GM18870 (cell line): ENCODE measurements at regions not wholly inside any gene's neighbourhood (a gene's known extent, or its start where the extent isn't known, plus 50 kb on each side); places are given as distances from the start of the nearest gene placed in this dataset.
"Not testable (repeated sequence)": the region's sequence is repeated elsewhere in the genome, so short reads cannot be mapped to it uniquely, and the experiment has no call there.

Source experiments
- ATAC-seq: cut with Tn5 transposase; IDR thresholded peaks from one replicate; pipeline ENCODE4 v1.9.1; 2021; ENCODE audit warnings: moderate library complexity; ENCODE audit not compliant: unreplicated experiment

GRCh38 chr3:161599697-161600096 lies 103.1 kb downstream of the OTOL1 start:
- ATAC-seq, result no peak

- no peak for ATAC-seq
These were observed 103.6 kb downstream of the OTOL1 start for GRCh38 chr3:161600173-161600572.

GRCh38 chr3:161602475-161602874 lies 105.9 kb downstream of the OTOL1 start:
- no peak for ATAC-seq

GRCh38 chr3:161602918-161603317 lies 106.3 kb downstream of the OTOL1 start:
- no peak for ATAC-seq

- no peak for ATAC-seq
These were observed 110.4 kb downstream of the OTOL1 start for GRCh38 chr3:161607056-161607455.

- no peak for ATAC-seq
These were observed 122.7 kb downstream of the OTOL1 start for GRCh38 chr3:161619351-161619750.

GRCh38 chr3:161630794-161631193 lies 134.2 kb downstream of the OTOL1 start:
- no peak for ATAC-seq

- no peak for ATAC-seq
These were observed 134.9 kb downstream of the OTOL1 start for GRCh38 chr3:161631536-161631935.

- ATAC-seq, result no peak
These were observed 141.0 kb downstream of the OTOL1 start for GRCh38 chr3:161637559-161637958.

GRCh38 chr3:161639095-161639494 lies 142.5 kb downstream of the OTOL1 start:
- ATAC-seq, result not testable (repeated sequence)

- ATAC-seq, result no peak
These were observed 143.6 kb downstream of the OTOL1 start for GRCh38 chr3:161640181-161640580.

- ATAC-seq, result no peak
These were observed 144.7 kb downstream of the OTOL1 start for GRCh38 chr3:161641287-161641686.

- ATAC-seq, result no peak
These were observed 148.5 kb downstream of the OTOL1 start for GRCh38 chr3:161644891-161645635.

- no peak for ATAC-seq
These were observed 151.4 kb downstream of the OTOL1 start for GRCh38 chr3:161647936-161648470.

GRCh38 chr3:161649900-161650484 lies 153.4 kb downstream of the OTOL1 start:
- ATAC-seq, result no peak

- no peak for ATAC-seq
These were observed 161.2 kb downstream of the OTOL1 start for GRCh38 chr3:161657786-161658185.

GRCh38 chr3:161671141-161671540 lies 174.5 kb downstream of the OTOL1 start:
- ATAC-seq, result no peak

- no peak for ATAC-seq
These were observed 175.9 kb downstream of the OTOL1 start for GRCh38 chr3:161672478-161672877.

GRCh38 chr3:161673866-161674265 lies 177.3 kb downstream of the OTOL1 start:
- ATAC-seq, result no peak

GRCh38 chr3:161674402-161674801 lies 177.8 kb downstream of the OTOL1 start:
- ATAC-seq, result no peak

- not testable (repeated sequence) for ATAC-seq
These were observed 185.2 kb downstream of the OTOL1 start for GRCh38 chr3:161681831-161682230.

GRCh38 chr3:161682715-161683114 lies 186.1 kb downstream of the OTOL1 start:
- peak; percentile 51 for ATAC-seq
